H1 (cell line): ENCODE measurements at regions not wholly inside any gene's neighbourhood (a gene's known extent, or its start where the extent isn't known, plus 50 kb on each side); places are given as distances from the start of the nearest gene placed in this dataset.

Experiments
- CTCF ChIA-PET: fragments of 300-600 bp; sonication (Branson Sonifier 250); formaldehyde crosslinking; loops from one replicate; lab custom pipeline; 2021; ENCODE audit not compliant: partially characterized antibody; lab: Charles Lee
- POLR2A ChIA-PET: fragments of 300-600 bp; sonication (Branson Sonifier 250); formaldehyde crosslinking; loops from one replicate; lab custom pipeline; 2021; ENCODE audit warnings: inconsistent platforms; ENCODE audit not compliant: partially characterized antibody; lab: Charles Lee
- DNase-seq, 2 experiments: peaks; one replicate each; pipeline versions ENCODE4 v3.0.0 to v3.0.0-alpha.2; 2010 to 2022; ENCODE audit warnings: low spot score in 2 of 2, low read depth in 1 of 2, mixed read lengths in 1 of 2
- FAIRE-seq: peaks from 2 replicates; lab custom pipeline; 2011; peaks lifted over from hg19 to GRCh38; lab: Jason Lieb, UNC
- H2AFZ ChIP-seq: 2 replicates; pipeline ENCODE4 v1.8.1; 2012; ENCODE audit warnings: low read length, inconsistent platforms
- H2AK5ac ChIP-seq: 2 replicates; pipeline ENCODE4 v1.6.1; 2013; ENCODE audit warnings: low read depth, low read length
- H2BK120ac ChIP-seq: replicated peaks from 2 replicates; pipeline ENCODE3; 2013; ENCODE audit warnings: low read depth, low read length, inconsistent platforms
- H2BK12ac ChIP-seq: 2 replicates; pipeline ENCODE4 v1.6.1; 2013; ENCODE audit warnings: low read depth, low read length
- H2BK15ac ChIP-seq: 2 replicates; pipeline ENCODE4 v1.6.1; 2013; ENCODE audit warnings: low read length
- H2BK20ac ChIP-seq: 2 replicates; pipeline ENCODE4 v1.6.1; 2013; ENCODE audit warnings: low read length
- H2BK5ac ChIP-seq: 2 replicates; pipeline ENCODE4 v1.6.1; 2013; ENCODE audit warnings: low read depth, low read length
- H3K14ac ChIP-seq: 2 replicates; pipeline ENCODE4 v1.6.1; 2013; ENCODE audit warnings: inconsistent platforms; ENCODE audit not compliant: insufficient read length
- H3K18ac ChIP-seq: 2 replicates; pipeline ENCODE4 v1.6.1; 2013; ENCODE audit warnings: low read length; ENCODE audit errors: extremely low read depth
- H3K23ac ChIP-seq: 2 replicates; pipeline ENCODE4 v1.6.1; 2013; ENCODE audit warnings: inconsistent platforms; ENCODE audit not compliant: insufficient read length
- H3K23me2 ChIP-seq: 2 replicates; pipeline ENCODE4 v1.6.1; 2013; ENCODE audit warnings: low read depth, low read length
- H3K27ac ChIP-seq: 2 replicates; pipeline ENCODE4 v1.6.1; 2011; ENCODE audit warnings: low read depth, low read length, inconsistent platforms
- H3K27me3 ChIP-seq, 4 experiments: replicated peaks in 1 of 4; 1 replicate in 1 of 4; 2 replicates in 3 of 4; pipeline versions ENCODE4 v1.6.1 to v1.8.1; 2011 to 2013; ENCODE audit warnings: low read length in 3 of 4, mild to moderate bottlenecking in 3 of 4, inconsistent platforms in 2 of 4, mixed read lengths in 2 of 4, moderate library complexity in 1 of 4; ENCODE audit not compliant: control insufficient read depth in 3 of 4, insufficient read depth in 3 of 4; ENCODE audit errors: extremely low read depth in 1 of 4
- H3K36me3 ChIP-seq, 4 experiments: 2 replicates each; pipeline versions ENCODE4 v1.6.1 to v1.8.1; 2011 to 2013; ENCODE audit warnings: mild to moderate bottlenecking in 4 of 4, low read length in 3 of 4, moderate library complexity in 2 of 4, control low read depth in 1 of 4, inconsistent platforms in 1 of 4; ENCODE audit not compliant: insufficient read depth in 4 of 4, control insufficient read depth in 2 of 4
- H3K4ac ChIP-seq: replicated peaks from 2 replicates; pipeline ENCODE3; 2013; ENCODE audit warnings: low read length, low read depth, mixed read lengths, inconsistent platforms; ENCODE audit not compliant: insufficient read length
- H3K4me1 ChIP-seq, 4 experiments: replicated peaks in 1 of 4; 1 replicate in 1 of 4; 2 replicates in 3 of 4; pipeline versions ENCODE4 v1.6.1 to v1.8.1; 2011 to 2013; ENCODE audit warnings: low read length in 3 of 4, inconsistent platforms in 2 of 4, mixed read lengths in 1 of 4; ENCODE audit not compliant: insufficient read depth in 4 of 4, control insufficient read depth in 3 of 4
- H3K4me2 ChIP-seq, 2 experiments: 2 replicates each; pipeline versions ENCODE4 v1.6.1 to v1.8.1; 2011 to 2013; ENCODE audit warnings: low read depth in 2 of 2, low read length in 2 of 2, control low read depth in 1 of 2, inconsistent platforms in 1 of 2, mild to moderate bottlenecking in 1 of 2; ENCODE audit not compliant: insufficient read depth in 1 of 2
- H3K4me3 ChIP-seq, 4 experiments: fragments of 200-600, 300-600 bp in 1 of 4; sonication (generic), shearing (Covaris generic), sonication (Bioruptor Twin) in 1 of 4; 2 replicates each; pipeline versions ENCODE4 v1.5.1 to v1.8.1; 2011 to 2016; ENCODE audit warnings: low read length in 4 of 4, low read depth in 3 of 4, control low read depth in 2 of 4, inconsistent platforms in 2 of 4, mild to moderate bottlenecking in 2 of 4, mixed read lengths in 1 of 4, moderate library complexity in 1 of 4; ENCODE audit not compliant: insufficient read depth in 2 of 4; ENCODE audit errors: extremely low read depth in 1 of 4
- H3K56ac ChIP-seq: replicated peaks from 2 replicates; pipeline ENCODE3; 2013; ENCODE audit warnings: low read depth, mild to moderate bottlenecking, mixed read lengths, low read length, inconsistent platforms; ENCODE audit not compliant: insufficient read length
- H3K79me1 ChIP-seq: 2 replicates; pipeline ENCODE4 v1.6.1; 2013; ENCODE audit warnings: low read depth, low read length, control low read depth
- H3K79me2 ChIP-seq, 2 experiments: 2 replicates each; pipeline versions ENCODE4 v1.6.1 to v1.8.1; 2012 to 2013; ENCODE audit warnings: low read length in 2 of 2, mild to moderate bottlenecking in 2 of 2, inconsistent platforms in 1 of 2; ENCODE audit not compliant: insufficient read depth in 2 of 2, control insufficient read depth in 1 of 2
- H3K9ac ChIP-seq, 4 experiments: replicated peaks in 1 of 4; 1 replicate in 1 of 4; 2 replicates in 3 of 4; pipeline versions ENCODE4 v1.6.1 to v1.8.1; 2011 to 2013; ENCODE audit warnings: low read depth in 3 of 4, low read length in 3 of 4, control low read depth in 2 of 4, mild to moderate bottlenecking in 2 of 4, moderate library complexity in 2 of 4, inconsistent platforms in 1 of 4; ENCODE audit errors: extremely low read depth in 1 of 4
- H3K9me3 ChIP-seq, 2 experiments: 2 replicates each; pipeline versions ENCODE4 v1.6.1 to v1.8.1; 2012 to 2013; ENCODE audit warnings: mild to moderate bottlenecking in 2 of 2, moderate library complexity in 2 of 2, control low read depth in 1 of 2, inconsistent platforms in 1 of 2, low read depth in 1 of 2, low read length in 1 of 2, mixed read lengths in 1 of 2; ENCODE audit not compliant: insufficient read depth in 2 of 2
- H4K20me1 ChIP-seq, 2 experiments: replicated peaks in 1 of 2; 2 replicates each; pipeline versions ENCODE3 to v1.8.1; 2011 to 2013; ENCODE audit warnings: inconsistent platforms in 2 of 2, low read length in 2 of 2, mild to moderate bottlenecking in 1 of 2; ENCODE audit not compliant: insufficient read depth in 2 of 2, control insufficient read depth in 1 of 2
- H4K5ac ChIP-seq: 2 replicates; pipeline ENCODE4 v1.6.1; 2013; ENCODE audit warnings: low read length, low read depth, mixed read lengths, inconsistent platforms; ENCODE audit not compliant: insufficient read length
- H4K8ac ChIP-seq: 2 replicates; pipeline ENCODE4 v1.8.0; 2013; ENCODE audit warnings: mild to moderate bottlenecking, moderate library complexity, low read length, inconsistent platforms; ENCODE audit not compliant: insufficient read depth; ENCODE audit errors: extremely low read depth
- H4K91ac ChIP-seq: replicated peaks from 2 replicates; pipeline ENCODE3; 2013; ENCODE audit warnings: low read length, mixed read lengths, inconsistent platforms; ENCODE audit not compliant: insufficient read length
- BRCA1 ChIP-seq: IDR thresholded peaks from 2 replicates; pipeline ENCODE4 v1.6.1; 2012; ENCODE audit warnings: low read depth, low read length, improper control_type of control experiment
- CBX8 ChIP-seq: fragments of 300-800, 300-1000 bp; sonication (generic); IDR thresholded peaks from 2 replicates; pipeline ENCODE4 v1.7.1; 2016; ENCODE audit warnings: low read depth, low read length, borderline replicate concordance
- RBBP5 ChIP-seq: IDR thresholded peaks from 2 replicates; pipeline ENCODE4 v1.7.1; 2012; ENCODE audit warnings: low read depth, mild to moderate bottlenecking, inconsistent platforms, low read length, moderate library complexity, borderline replicate concordance
- WGBS, 2 experiments: shearing (Covaris generic) in 1 of 2; methylation state at CpG; one replicate each; pipeline versions ENCODE4 v1.1.6 to v1.1.7; 2013 to 2015; ENCODE audit warnings: low lambda C conversion rate in 2 of 2, mixed read lengths in 2 of 2, inconsistent platforms in 1 of 2, low coverage in 1 of 2, missing lambda C conversion rate in 1 of 2; ENCODE audit not compliant: insufficient replicate concordance in 2 of 2, insufficient coverage in 1 of 2, insufficient read length in 1 of 2; ENCODE audit errors: extremely low coverage in 1 of 2, missing lambda C conversion rate in 1 of 2; 5-methylcytosine and 5-hydroxymethylcytosine counted together

DNA sequence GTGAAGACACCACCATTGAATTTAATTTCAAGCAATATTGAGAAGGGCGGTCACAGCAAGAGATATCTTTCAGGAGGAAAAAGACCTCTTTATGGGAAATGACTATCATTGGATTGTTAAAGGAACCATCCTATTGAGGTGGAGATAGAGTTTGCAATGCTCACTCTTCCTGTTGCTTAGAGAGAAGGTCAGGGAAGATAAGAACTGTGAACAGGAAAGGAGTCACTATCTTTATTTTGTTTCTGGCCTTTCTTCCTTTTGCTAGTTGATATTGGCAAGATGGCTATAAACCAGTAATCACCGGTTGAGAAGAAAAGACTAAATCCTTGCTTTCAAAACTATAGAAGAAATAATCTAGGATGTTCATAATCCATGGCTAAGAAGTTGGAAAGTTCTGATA lies 112.1 kb upstream of the TMEM108 start:
- H3K56ac ChIP-seq, result no peak overlapping the region
- TF ChIP-seq CBX8 (no peak), RBBP5 (no peak), BRCA1 (no peak)
- no peak overlapping the region for H3K14ac ChIP-seq
- no peak overlapping the region for H2BK5ac ChIP-seq
- H3K4me2 ChIP-seq, result no peak overlapping the region
- no peak overlapping the region for H3K27ac ChIP-seq
- 86% methylated on average over 2 of the region's 2 CpGs; no CpG with 5 or more reads in 1 of the 2 experiments for WGBS, 2 experiments
- DNase-seq (no peak), FAIRE-seq (no peak)
- no peak overlapping the region for H3K18ac ChIP-seq
- CTCF ChIA-PET, result no interaction called here
- H3K36me3 ChIP-seq, result no peaks in the 10 kb centered on the region
- H2BK15ac ChIP-seq, result no peak overlapping the region
- no peak overlapping the region for H4K8ac ChIP-seq
- no peaks in the 10 kb centered on the region for H3K4me1 ChIP-seq
- no peak overlapping the region for H2BK20ac ChIP-seq
- H4K20me1 ChIP-seq, result peaks cover 0 to 2% of the 10 kb centered on the region in 2 experiments
- H2AK5ac ChIP-seq, result no peak overlapping the region
- H3K79me2 ChIP-seq, result no peaks in the 10 kb centered on the region
- no peak overlapping the region for H3K4me3 ChIP-seq
- no peaks in the 10 kb centered on the region for H3K79me1 ChIP-seq
- H3K27me3 ChIP-seq, result no peaks in the 10 kb centered on the region; a peak in 1 of 7 replicates
- H3K23me2 ChIP-seq, result no peaks in the 10 kb centered on the region
- POLR2A ChIA-PET, result no interaction called here
- no peak overlapping the region for H2AFZ ChIP-seq
- H4K5ac ChIP-seq, result no peak overlapping the region
- H4K91ac ChIP-seq, result no peak overlapping the region
- no peak overlapping the region for H2BK120ac ChIP-seq
- no peak overlapping the region for H3K23ac ChIP-seq
- no peak overlapping the region for H3K4ac ChIP-seq
- no peaks in the 10 kb centered on the region for H3K9me3 ChIP-seq
- H3K9ac ChIP-seq, result no peak overlapping the region
- H2BK12ac ChIP-seq, result no peak overlapping the region
